ENCODE measurements at regions not wholly inside any gene's neighbourhood (a gene's known extent, or its start where the extent isn't known, plus 50 kb on each side); places are given as distances from the start of the nearest gene placed in this dataset.

- no peak overlapping the region for H3K4me3 ChIP-seq
- H3K36me3 ChIP-seq, result no peaks in the 10 kb centered on the region
- no peaks in the 10 kb centered on the region for H3K4me1 ChIP-seq
- intact Hi-C loops (cut with DNase I), result no loop called here
- H3K27me3 ChIP-seq, result no peaks in the 10 kb centered on the region
- no peak for TF ChIP-seq CTCF (IDR thresholded peaks at IDR 0.05)
- H3K9me3 ChIP-seq, result peaks cover 0 to 22% (median 0%) of the 10 kb centered on the region in 11 donors
- no peak overlapping the region for H3K27ac ChIP-seq
- DNase-seq (no peak), ATAC-seq (no peak)
Measured at GRCh38 chr1:79732950-79733349, 726.4 kb upstream of the ADGRL4 start.

- H3K4me1 ChIP-seq, result no peaks in the 10 kb centered on the region
- TF ChIP-seq CTCF (IDR thresholded peaks at IDR 0.05), result no peak
- no peaks in the 10 kb centered on the region for H3K27me3 ChIP-seq
- intact Hi-C loops (cut with DNase I), result no loop called here
- WGBS, 2 donors, result 64 to 69% methylated on average over 2 of the region's 2 CpGs
- DNase-seq (no peak), ATAC-seq (no peak)
- H3K27ac ChIP-seq, result no peak overlapping the region
- no peaks in the 10 kb centered on the region for H3K36me3 ChIP-seq
- H3K9me3 ChIP-seq, result peaks cover 0 to 4% (median 0%) of the 10 kb centered on the region in 11 donors
- no peak overlapping the region for H3K4me3 ChIP-seq
Measured at GRCh38 chr1:79726911-79727310, 720.4 kb upstream of the ADGRL4 start.

GRCh38 chr1:79726321-79726720 lies 719.8 kb upstream of the ADGRL4 start:
- intact Hi-C loops (cut with DNase I), result no loop called here
- Histone ChIP-seq H3K9me3 (peaks cover 0 to 9% (median 0%) of the 10 kb centered on the region in 11 donors), H3K27ac (no peak overlapping the region), H3K4me1 (no peaks in the 10 kb centered on the region), H3K4me3 (no peak overlapping the region), H3K27me3 (no peaks in the 10 kb centered on the region), H3K36me3 (no peaks in the 10 kb centered on the region)
- ATAC-seq (no peak), DNase-seq (no peak)
- TF ChIP-seq CTCF (IDR thresholded peaks at IDR 0.05), result no peak
- 43 to 71% methylated on average over 2 of the region's 2 CpGs for whole genome bisulfite sequencing, 2 donors

GRCh38 chr1:79716447-79716846 lies 709.9 kb upstream of the ADGRL4 start:
- Histone ChIP-seq H3K4me3 (no peak overlapping the region), H3K27me3 (no peaks in the 10 kb centered on the region), H3K9me3 (peaks cover 0 to 9% (median 0%) of the 10 kb centered on the region in 11 donors), H3K4me1 (no peaks in the 10 kb centered on the region), H3K27ac (no peak overlapping the region), H3K36me3 (no peaks in the 10 kb centered on the region)
- DNase-seq, result no peak
- intact Hi-C loops (cut with DNase I), result no loop called here
- TF ChIP-seq CTCF (IDR thresholded peaks at IDR 0.05), result no peak
- ATAC-seq, result no peak

GRCh38 chr1:79714664-79715063 lies 708.1 kb upstream of the ADGRL4 start:
- intact Hi-C loops (cut with DNase I), result no loop called here
- no peak overlapping the region for H3K27ac ChIP-seq

More at GRCh38 chr1:79714664-79715063, 708.1 kb upstream of the ADGRL4 start:
- TF ChIP-seq CTCF (IDR thresholded peaks at IDR 0.05), result no peak
- DNase-seq, result no peak
- Histone ChIP-seq H3K9me3 (peaks cover 0 to 9% (median 0%) of the 10 kb centered on the region in 11 donors), H3K4me1 (no peaks in the 10 kb centered on the region), H3K27me3 (no peaks in the 10 kb centered on the region), H3K4me3 (no peak overlapping the region), H3K36me3 (no peaks in the 10 kb centered on the region)
- ATAC-seq, result no peak
